RCC 7860 (cell line): ENCODE measurements at regions not wholly inside any gene's neighbourhood (a gene's known extent, or its start where the extent isn't known, plus 50 kb on each side); places are given as distances from the start of the nearest gene placed in this dataset.
"Not testable (repeated sequence)": the region's sequence is repeated elsewhere in the genome, so short reads cannot be mapped to it uniquely, and the experiment has no call there.

ENCODE experiments used
- DNase-seq: peaks from one replicate; pipeline ENCODE4 v3.0.0-alpha.2; 2015; ENCODE audit warnings: low spot score
- FAIRE-seq: peaks from 2 replicates; lab custom pipeline; 2012; peaks lifted over from hg19 to GRCh38; lab: Jason Lieb, UNC

DNA sequence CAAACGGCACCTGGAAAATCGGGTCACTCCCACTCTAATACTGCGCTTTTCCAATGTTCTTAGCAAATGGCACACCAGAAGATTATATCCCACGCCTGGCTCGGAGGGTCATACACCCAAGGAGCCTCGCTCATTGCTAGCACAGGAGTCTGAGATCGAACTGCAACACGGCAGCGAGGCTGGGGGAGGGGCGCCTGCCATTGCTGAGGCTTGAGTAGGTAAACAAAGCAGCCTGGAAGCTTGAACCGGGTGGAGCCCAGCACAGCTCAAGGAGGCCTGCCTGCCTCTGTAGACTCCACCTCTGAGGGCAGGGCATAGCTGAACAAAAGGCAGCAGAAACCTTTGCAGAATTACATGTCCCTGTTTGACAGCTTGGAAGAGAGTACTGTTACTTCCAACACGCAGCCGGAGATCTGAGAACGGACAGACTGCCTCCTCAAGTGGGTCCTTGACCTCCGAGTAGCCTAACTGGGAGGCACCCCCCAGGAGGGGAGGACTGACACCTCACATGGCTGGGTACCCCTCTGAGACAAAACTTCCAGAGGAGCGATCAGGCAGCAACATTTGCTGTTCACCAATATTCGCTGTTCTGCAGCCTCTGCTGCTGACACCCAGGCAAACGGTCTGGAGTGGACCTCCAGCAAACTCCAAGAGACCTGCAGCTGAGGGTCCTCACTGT lies 472.3 kb upstream of the PHF14 start:
- FAIRE-seq, result not testable (repeated sequence)

DNA sequence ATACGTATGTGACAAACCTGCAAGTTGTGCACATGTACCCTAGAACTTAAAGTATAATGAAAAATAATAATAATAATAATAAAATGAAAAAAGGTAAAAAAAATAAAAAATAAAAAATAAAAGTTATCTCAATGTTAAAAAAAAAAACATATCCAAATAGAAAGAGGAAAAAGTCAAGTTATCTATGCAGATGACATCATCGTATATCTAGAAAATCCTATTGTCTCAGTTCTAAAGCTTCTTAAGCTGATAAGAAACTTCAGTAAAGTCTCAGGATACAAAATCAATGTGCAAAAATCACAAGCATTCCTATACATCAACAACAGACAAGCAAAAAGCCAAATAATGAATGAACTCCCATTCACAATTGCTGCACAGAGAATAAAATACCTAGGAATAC lies 466.6 kb upstream of the PHF14 start:
- DNase-seq, result no peak
- FAIRE-seq, result no peak

More for the DNA sequence above, 472.3 kb upstream of the PHF14 start:
- not testable (repeated sequence) for DNase-seq

DNA sequence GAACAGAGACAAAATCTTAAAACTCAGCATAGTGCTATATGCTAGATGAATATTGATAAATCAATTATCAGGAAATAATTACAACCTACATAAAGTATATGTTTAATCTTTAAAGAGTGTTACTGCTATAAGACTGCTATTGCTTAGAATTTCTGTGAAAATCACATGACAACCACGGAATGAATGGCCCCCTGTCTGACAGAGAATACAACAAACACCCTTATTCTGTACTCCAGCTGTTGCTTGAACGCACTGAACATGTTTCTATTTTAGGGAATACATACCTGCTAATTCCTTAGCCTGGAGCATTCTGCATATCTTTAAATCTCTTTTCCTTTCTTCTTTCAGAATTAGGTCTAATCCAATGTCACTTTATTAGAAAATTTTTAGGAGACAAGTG lies 452.4 kb upstream of the PHF14 start:
- DNase-seq, result no peak
- no peak for FAIRE-seq

- FAIRE-seq, DNase-seq: not testable (repeated sequence)
These were observed 440.2 kb upstream of the PHF14 start for GRCh38 chr7:10533429-10533828.

- no peak for FAIRE-seq
These were observed 437.1 kb upstream of the PHF14 start for GRCh38 chr7:10536561-10536960.

DNA sequence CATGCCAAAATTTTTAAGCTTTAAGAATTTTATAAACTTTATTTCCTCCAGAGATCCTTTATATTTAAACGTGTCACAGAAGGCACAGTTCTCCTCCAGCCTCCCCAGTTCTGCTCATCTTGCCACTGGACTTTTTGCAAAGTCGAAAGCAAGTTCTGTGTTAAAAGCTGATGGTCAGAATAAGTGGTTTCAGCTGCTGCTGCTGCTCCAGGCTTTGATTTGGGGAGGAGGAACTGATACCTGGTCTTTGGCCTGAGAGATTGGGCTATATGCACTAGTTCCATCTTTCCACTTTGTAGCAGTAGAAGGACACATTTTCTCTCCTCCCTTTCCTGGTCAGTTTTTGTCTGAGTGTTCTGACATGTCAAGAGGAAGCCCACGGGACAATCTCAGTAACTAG lies 435.9 kb upstream of the PHF14 start:
- no peak for FAIRE-seq
- no peak for DNase-seq

More at GRCh38 chr7:10536561-10536960, 437.1 kb upstream of the PHF14 start:
- DNase-seq, result no peak

- FAIRE-seq, result no peak
- no peak for DNase-seq
These were observed 416.3 kb upstream of the PHF14 start for GRCh38 chr7:10557375-10557774.

- DNase-seq (no peak), FAIRE-seq (no peak)
These were observed 413.2 kb upstream of the PHF14 start for GRCh38 chr7:10560497-10560896.

- FAIRE-seq (no peak), DNase-seq (no peak)
These were observed 404.8 kb upstream of the PHF14 start for GRCh38 chr7:10568891-10569290.

- no peak for FAIRE-seq
These were observed 401.9 kb upstream of the PHF14 start for GRCh38 chr7:10571759-10572158.

GRCh38 chr7:10577866-10578374 lies 395.8 kb upstream of the PHF14 start:
- no peak for FAIRE-seq
- DNase-seq, result no peak

More at GRCh38 chr7:10571759-10572158, 401.9 kb upstream of the PHF14 start:
- no peak for DNase-seq

DNA sequence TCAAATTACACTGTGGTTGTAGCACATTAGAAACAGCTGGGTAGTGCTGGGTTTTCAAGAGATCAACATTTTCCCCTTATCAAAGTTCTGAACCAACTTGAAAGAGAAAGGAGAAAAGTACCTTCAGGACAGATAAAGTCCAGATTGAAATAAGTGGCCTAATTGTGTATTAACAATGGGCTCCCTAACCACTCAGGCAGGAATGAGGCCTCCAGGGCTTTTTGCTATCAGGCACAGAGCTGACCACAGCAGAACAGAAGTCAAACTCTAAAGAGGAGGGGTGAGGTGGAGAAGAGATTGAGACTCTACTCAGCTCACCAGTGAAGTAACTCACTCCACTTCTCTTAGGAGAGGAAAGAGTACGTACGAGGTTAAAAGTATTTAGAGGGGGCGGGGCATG lies 394.1 kb upstream of the PHF14 start:
- FAIRE-seq (no peak), DNase-seq (no peak)

DNA sequence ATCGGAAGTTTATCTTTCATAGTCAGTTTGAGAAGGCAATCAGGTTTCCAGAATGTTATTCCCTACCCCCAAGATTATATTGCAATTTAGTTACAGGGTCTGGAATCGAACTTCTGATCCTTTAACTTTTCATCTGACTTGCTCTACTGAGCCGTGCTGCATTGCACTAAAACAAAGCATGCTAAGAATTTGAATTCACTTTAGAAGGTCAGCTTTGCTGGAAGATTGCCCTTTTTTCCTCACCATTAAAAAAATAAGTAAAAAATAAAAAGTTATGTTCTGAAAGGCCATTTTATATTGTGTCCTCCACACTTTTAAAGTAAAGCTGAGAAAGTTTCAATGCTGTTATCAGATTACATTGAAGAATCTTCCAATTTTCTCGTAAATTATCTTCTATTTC lies 388.8 kb upstream of the PHF14 start:
- no peak for DNase-seq
- FAIRE-seq, result no peak

GRCh38 chr7:10588084-10588483 lies 385.6 kb upstream of the PHF14 start:
- DNase-seq, result no peak
- no peak for FAIRE-seq

DNA sequence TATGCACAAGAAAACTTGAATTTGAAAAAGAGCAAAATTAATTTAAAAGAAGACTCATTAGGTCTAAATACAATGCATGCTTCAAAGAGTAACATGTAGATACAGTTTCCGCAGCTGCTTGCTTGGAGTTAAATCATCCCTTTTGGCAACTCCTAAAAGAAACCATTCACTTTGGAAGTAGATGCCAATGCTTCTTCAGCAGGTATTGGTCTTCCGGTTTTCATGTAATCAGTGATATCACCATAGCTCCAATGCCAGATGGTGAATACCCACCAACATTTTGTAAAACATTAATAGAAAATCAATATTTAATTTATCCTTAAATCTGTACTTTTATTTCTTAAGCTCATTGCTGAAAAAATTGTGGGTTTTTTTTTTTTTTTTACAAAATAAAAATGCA lies 381.1 kb upstream of the PHF14 start:
- DNase-seq (no peak), FAIRE-seq (no peak)

DNA sequence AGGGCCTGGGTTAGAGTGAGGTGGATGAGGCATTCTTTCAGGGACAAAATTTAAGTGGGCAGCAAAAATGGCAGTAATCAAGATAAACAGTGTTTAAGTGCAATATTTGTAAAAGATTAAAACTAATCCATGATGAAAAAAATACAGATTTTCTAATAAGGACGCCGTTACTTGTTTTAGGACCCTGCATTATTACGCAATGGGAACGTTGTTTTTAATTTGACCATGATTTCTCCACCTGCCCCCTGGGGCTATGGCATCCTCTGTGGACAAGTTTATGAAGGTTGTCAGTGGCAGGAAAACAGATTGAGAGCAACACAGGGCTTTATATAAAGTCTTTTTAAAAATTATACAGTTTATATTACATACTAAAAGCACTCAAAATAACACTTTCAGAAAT lies 380.6 kb upstream of the PHF14 start:
- FAIRE-seq (no peak), DNase-seq (no peak)

DNA sequence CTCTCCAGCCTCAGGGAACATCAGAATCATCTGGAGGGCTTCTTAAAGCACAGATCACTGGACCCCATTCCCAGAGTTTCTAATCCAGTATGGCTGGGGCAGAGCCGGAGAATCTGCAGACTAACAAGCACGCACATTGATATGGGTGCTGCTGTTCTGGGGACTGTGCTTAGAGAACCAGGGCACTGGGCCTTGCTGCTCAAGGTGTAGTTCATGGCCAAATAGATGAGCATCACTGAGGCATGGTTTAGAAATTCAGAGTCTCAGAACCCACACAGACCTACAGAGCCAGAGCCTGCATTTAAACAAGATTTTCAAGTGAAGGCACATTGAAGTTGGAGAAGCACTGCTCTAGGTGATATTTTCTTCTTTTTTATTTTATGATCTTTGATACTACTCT lies 376.8 kb upstream of the PHF14 start:
- DNase-seq (no peak), FAIRE-seq (no peak)

- DNase-seq, result no peak
- FAIRE-seq, result no peak
These were observed 369.5 kb upstream of the PHF14 start for GRCh38 chr7:10604128-10604527.

DNA sequence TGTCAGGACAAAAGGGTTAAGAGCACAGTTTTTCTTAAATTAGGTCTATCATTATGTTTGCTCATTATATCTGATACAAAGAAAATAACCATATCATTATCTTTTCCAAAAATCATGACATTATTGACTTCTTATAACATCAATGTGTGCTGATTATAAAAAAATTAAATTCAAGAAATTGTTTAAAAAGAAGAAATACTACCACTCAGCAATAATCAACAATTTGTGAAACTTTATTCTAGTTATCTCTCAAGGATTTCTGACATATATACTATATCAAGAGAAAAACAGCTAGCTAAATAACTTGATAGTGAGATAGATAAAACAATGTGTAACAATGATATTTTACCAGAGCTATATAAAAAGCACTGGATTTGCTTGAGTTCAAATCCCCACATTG lies 360.7 kb upstream of the PHF14 start:
- FAIRE-seq, result no peak
- DNase-seq, result no peak

DNA sequence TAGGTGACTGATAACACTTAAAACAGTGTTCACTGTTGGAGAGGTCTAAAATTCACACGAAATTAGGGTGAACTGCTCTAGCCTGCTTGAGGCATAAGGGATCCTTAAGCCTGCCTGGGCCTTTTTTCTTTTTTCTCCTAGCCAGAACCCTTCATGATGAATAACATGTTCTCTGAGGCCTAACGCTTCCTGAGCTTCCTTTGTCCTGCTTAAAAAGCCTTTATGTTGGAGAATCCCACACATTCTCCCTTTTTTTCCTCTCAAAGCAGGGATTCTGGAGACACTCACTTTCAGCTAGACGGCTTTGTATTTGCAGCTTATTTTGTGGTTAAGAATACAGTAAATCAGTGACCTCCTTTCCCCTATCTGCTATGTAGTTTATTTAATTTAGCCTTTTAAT lies 354.7 kb upstream of the PHF14 start:
- DNase-seq (no peak), FAIRE-seq (no peak)

DNA sequence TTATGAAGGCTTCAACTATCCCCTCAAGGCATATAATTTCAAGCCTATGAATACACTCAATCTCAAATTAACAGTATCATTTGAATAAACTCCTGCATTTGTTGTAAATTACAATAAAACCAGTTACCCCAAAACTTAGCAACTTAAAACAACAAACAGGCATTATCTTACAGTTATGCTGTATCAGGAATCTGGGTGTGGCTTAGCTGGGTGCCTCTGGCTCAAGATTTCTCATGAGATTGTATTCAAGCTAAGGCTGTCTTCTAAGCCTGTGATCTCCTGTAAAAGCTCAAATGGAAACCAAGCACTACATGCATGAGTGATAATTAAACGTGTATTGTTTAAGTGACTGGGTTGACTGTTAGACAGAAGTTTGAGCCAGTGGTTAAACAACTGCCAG lies 341.0 kb upstream of the PHF14 start:
- DNase-seq, result no peak
- no peak for FAIRE-seq

GRCh38 chr7:10634239-10634638 lies 339.4 kb upstream of the PHF14 start:
- no peak for FAIRE-seq
- no peak for DNase-seq

GRCh38 chr7:10637991-10638390 lies 335.7 kb upstream of the PHF14 start:
- no peak for FAIRE-seq
- no peak for DNase-seq
